Pancreas (tissue), 10 donors: ENCODE measurements at regions not wholly inside any gene's neighbourhood (a gene's known extent, or its start where the extent isn't known, plus 50 kb on each side); places are given as distances from the start of the nearest gene placed in this dataset.

Source experiments
- ATAC-seq, 4 donors: fragments of 200-7000 bp; cut with Tn5 transposase; one replicate each; pipeline versions ENCODE4 v1.8.0 to v1.9.1; 2020; ENCODE audit warnings: mild to moderate bottlenecking in 4 of 4, moderate library complexity in 4 of 4
- DNase-seq, 6 donors: peaks; one replicate each; pipeline ENCODE4 v3.0.0-alpha.2; 2020
- FAIRE-seq: peaks from 2 replicates; lab custom pipeline; 2012; peaks lifted over from hg19 to GRCh38; lab: Jason Lieb, UNC
- H3K27ac ChIP-seq, 4 donors: fragments of 200-600 bp; sonication (generic); 1 replicate in 3 of 4; 2 replicates in 1 of 4; pipeline versions ENCODE4 v1.5.0 to v1.8.0; 2020
- H3K27me3 ChIP-seq, 4 donors: fragments of 200-600 bp; one replicate each; pipeline ENCODE4 v1.8.0; 2021
- H3K36me3 ChIP-seq, 3 donors: fragments of 200-600 bp; sonication (generic) in 1 of 3; one replicate each; pipeline versions ENCODE4 v1.5.0 to v1.8.0; 2020 to 2021
- H3K4me1 ChIP-seq, 3 donors: fragments of 200-600 bp; one replicate each; pipeline ENCODE4 v1.8.0; 2021
- H3K4me3 ChIP-seq, 4 donors: fragments of 200-600 bp; sonication (generic) in 2 of 4; one replicate each; pipeline versions ENCODE4 v1.5.0 to v1.8.0; 2020 to 2021
- H3K9me3 ChIP-seq, 4 donors: fragments of 200-600 bp; one replicate each; pipeline ENCODE4 v1.8.0; 2021
- CTCF ChIP-seq, 4 donors: fragments of 200-600 bp; sonication (generic) in 3 of 4; IDR thresholded peaks; one replicate each; pipeline versions ENCODE4 v1.5.0 to v1.8.0; 2021; ENCODE audit warnings: antibody characterized with exemption in 4 of 4
- WGBS, 2 donors: extraction: QIAGEN DNeasy Blood & Tissue Kit; methylation state at CpG; one replicate each; pipeline ENCODE4 v1.1.7; 2013; 5-methylcytosine and 5-hydroxymethylcytosine counted together
- intact Hi-C, 3 donors: fragments of 100-400 bp; cut with DNase I; formaldehyde crosslinking; loops; one replicate each; pipeline versions ENCODE4 v1.11.1 to v1.14.2; 2022
- donor health status: healthy with polysubstance abuse.
- donor health status: DM: no; HTN: no; CAD: no; lungs with moderate emphysema.
- donor health status: DM: no; HTN: no; CAD: no.
- donor health status: control.
- donor health status: control.
- donor health status: Bipolar disorder and iron deficiency.
- donor health status: DM: yes; HTN: yes; CAD: no.
- donor health status: DM: no; HTN: no; CAD: no.
- donor health status: DM: no; HTN: no; CAD: no.
- donor health status: DM: yes; HTN: yes; CAD: no.

- no peak for TF ChIP-seq CTCF (IDR thresholded peaks at IDR 0.05)
- Histone ChIP-seq H3K27me3 (peaks cover 0 to 2% (median 0%) of the 10 kb centered on the region in 4 donors), H3K36me3 (no peaks in the 10 kb centered on the region), H3K4me1 (no peaks in the 10 kb centered on the region), H3K4me3 (no peak overlapping the region), H3K9me3 (no peaks in the 10 kb centered on the region), H3K27ac (no peak overlapping the region)
- no peak for FAIRE-seq
- no peak for ATAC-seq
- no peak for DNase-seq
- 89 to 95% methylated on average over 4 of the region's 4 CpGs for WGBS, 2 donors
- intact Hi-C loops: no loop called here
Measured at GRCh38 chr9:107650321-107650720, 160.8 kb upstream of the KLF4 start.

GRCh38 chr9:107648153-107648715, 158.7 kb upstream of the KLF4 start:
- no peak for FAIRE-seq
- no peak for DNase-seq
- no peaks in the 10 kb centered on the region for H3K4me1 ChIP-seq
- H3K4me3 ChIP-seq: no peak overlapping the region
- H3K27ac ChIP-seq: no peak overlapping the region
- intact Hi-C loops: no loop called here
- 70 to 74% methylated on average over 12 of the region's 12 CpGs for WGBS, 2 donors
- H3K36me3 ChIP-seq: no peaks in the 10 kb centered on the region
- TF ChIP-seq CTCF (IDR thresholded peaks at IDR 0.05): no peak
- ATAC-seq: no peak
- no peaks in the 10 kb centered on the region for H3K9me3 ChIP-seq
- H3K27me3 ChIP-seq: no peaks in the 10 kb centered on the region

- FAIRE-seq (no peak), DNase-seq (no peak), ATAC-seq (no peak)
- WGBS, 2 donors: 69 to 81% methylated on average over 5 of the region's 5 CpGs
- no peaks in the 10 kb centered on the region for H3K9me3 ChIP-seq
- no peak overlapping the region for H3K27ac ChIP-seq
- no peak for TF ChIP-seq CTCF (IDR thresholded peaks at IDR 0.05)
- intact Hi-C loops: no loop called here
- no peak overlapping the region for H3K4me3 ChIP-seq
- H3K4me1 ChIP-seq: no peaks in the 10 kb centered on the region
- no peaks in the 10 kb centered on the region for H3K27me3 ChIP-seq
- H3K36me3 ChIP-seq: no peaks in the 10 kb centered on the region
Measured at GRCh38 chr9:107647611-107648010, 158.0 kb upstream of the KLF4 start.

- ATAC-seq (no peak), FAIRE-seq (no peak), DNase-seq (no peak)
- Histone ChIP-seq H3K4me1 (no peaks in the 10 kb centered on the region), H3K27ac (no peak overlapping the region), H3K4me3 (no peak overlapping the region), H3K9me3 (no peaks in the 10 kb centered on the region), H3K36me3 (no peaks in the 10 kb centered on the region), H3K27me3 (no peaks in the 10 kb centered on the region)
- no peak for TF ChIP-seq CTCF (IDR thresholded peaks at IDR 0.05)
- intact Hi-C loops: no loop called here
- WGBS, 2 donors: 80 to 91% methylated on average over 1 of the region's 1 CpG
Measured at GRCh38 chr9:107647141-107647540, 157.6 kb upstream of the KLF4 start.

- Histone ChIP-seq H3K27ac (no peak overlapping the region), H3K9me3 (no peaks in the 10 kb centered on the region), H3K36me3 (no peaks in the 10 kb centered on the region), H3K27me3 (no peaks in the 10 kb centered on the region), H3K4me3 (no peak overlapping the region), H3K4me1 (no peaks in the 10 kb centered on the region)
- DNase-seq (no peak), FAIRE-seq (no peak), ATAC-seq (no peak)
- 81 to 89% methylated on average over 1 of the region's 1 CpG for WGBS, 2 donors
- intact Hi-C loops: no loop called here
- TF ChIP-seq CTCF (IDR thresholded peaks at IDR 0.05): no peak
Measured at GRCh38 chr9:107645464-107645833, 155.9 kb upstream of the KLF4 start.
